MM.1S (cell line): ENCODE measurements at regions not wholly inside any gene's neighbourhood (a gene's known extent, or its start where the extent isn't known, plus 50 kb on each side); places are given as distances from the start of the nearest gene placed in this dataset.

Experiments
- CTCF ChIP-seq: fragments of 300-600 bp; sonication (generic); IDR thresholded peaks from 2 replicates; pipeline ENCODE4 v1.5.1; 2016; ENCODE audit warnings: antibody characterized with exemption, low read length, mixed read lengths
- EZH2 ChIP-seq: fragments of 300-600 bp; sonication (generic); optimal IDR thresholded peaks from 2 replicates; pipeline ENCODE3; 2017; ENCODE audit warnings: low read depth, mild to moderate bottlenecking, antibody characterized with exemption, low read length, mixed read lengths

- TF ChIP-seq CTCF (no peak), EZH2 (no peak)
These were observed 473.0 kb upstream of the MGMT start for GRCh38 chr10:128993911-128994538.
